IMR-90 (cell line): ENCODE measurements at regions not wholly inside any gene's neighbourhood (a gene's known extent, or its start where the extent isn't known, plus 50 kb on each side); places are given as distances from the start of the nearest gene placed in this dataset.

Source experiments
- ATAC-seq: fragments of 200-7000 bp; cut with Tn5 transposase; 2 replicates; pipeline ENCODE4 v1.9.1; 2020; ENCODE audit warnings: low read depth, mild to moderate bottlenecking, moderate library complexity
- BruUV-seq: library from RNA; stranded (reverse); fragments of 400-500 nt; replicated peaks from 2 replicates; lab custom pipeline; 2021; lab: Mats Ljungman, UMichigan
- CTCF ChIA-PET: fragments of 300-600 bp; formaldehyde crosslinking; extraction: SDS; loops from one replicate; lab custom pipeline; 2021; ENCODE audit warnings: antibody characterized with exemption; lab: Yijun Ruan, JAX
- POLR2A ChIA-PET: fragments of 300-600 bp; sonication (Branson Sonifier 250); formaldehyde crosslinking; loops from one replicate; lab custom pipeline; 2022; ENCODE audit warnings: antibody characterized with exemption; ENCODE audit not compliant: unreplicated experiment; lab: Charles Lee
- DNase-seq: peaks from one replicate; pipeline ENCODE4 v3.0.0; 2013
- H2AFZ ChIP-seq: replicated peaks from 2 replicates; pipeline ENCODE3; 2013; ENCODE audit warnings: low read length, mild to moderate bottlenecking; ENCODE audit not compliant: poor library complexity
- H2AK5ac ChIP-seq: 2 replicates; pipeline ENCODE4 v1.6.1; 2013; ENCODE audit warnings: low read depth, low read length, inconsistent platforms
- H2AK9ac ChIP-seq: replicated peaks from 2 replicates; pipeline ENCODE3; 2013; ENCODE audit warnings: mild to moderate bottlenecking, low read depth, low read length, moderate library complexity; ENCODE audit not compliant: poor library complexity
- H2BK120ac ChIP-seq: 2 replicates; pipeline ENCODE4 v1.6.1; 2013; ENCODE audit warnings: low read depth, low read length, inconsistent platforms
- H2BK15ac ChIP-seq: 3 replicates; pipeline ENCODE4 v1.6.1; 2013; ENCODE audit warnings: low read depth, low read length, inconsistent platforms
- H2BK20ac ChIP-seq: 2 replicates; pipeline ENCODE4 v1.6.1; 2013; ENCODE audit warnings: low read depth, mild to moderate bottlenecking, inconsistent platforms, low read length, moderate library complexity
- H2BK5ac ChIP-seq: 2 replicates; pipeline ENCODE4 v1.6.1; 2013; ENCODE audit warnings: mild to moderate bottlenecking, low read depth, low read length, inconsistent platforms; ENCODE audit not compliant: poor library complexity, severe bottlenecking
- H3K14ac ChIP-seq: replicated peaks from 2 replicates; pipeline ENCODE4 v1.6.1; 2013; ENCODE audit warnings: low read depth, low read length, inconsistent platforms
- H3K18ac ChIP-seq: 2 replicates; pipeline ENCODE4 v1.6.1; 2013; ENCODE audit warnings: low read depth, low read length, control low read depth
- H3K23ac ChIP-seq: 2 replicates; pipeline ENCODE4 v1.6.1; 2013; ENCODE audit warnings: low read depth, low read length, inconsistent platforms
- H3K27ac ChIP-seq: 2 replicates; pipeline ENCODE4 v1.5.1; 2013; ENCODE audit warnings: mild to moderate bottlenecking, control low read depth, low read length; ENCODE audit not compliant: insufficient read depth
- H3K27me3 ChIP-seq: 2 replicates; pipeline ENCODE4 v1.6.1; 2013; ENCODE audit warnings: low read length; ENCODE audit not compliant: control insufficient read depth, insufficient read depth
- H3K36me3 ChIP-seq: 2 replicates; pipeline ENCODE4 v1.6.1; 2013; ENCODE audit warnings: low read length, mixed read lengths; ENCODE audit not compliant: control insufficient read depth, insufficient read depth
- H3K4ac ChIP-seq: 2 replicates; pipeline ENCODE4 v1.6.1; 2013; ENCODE audit warnings: low read depth, low read length, inconsistent platforms
- H3K4me1 ChIP-seq: 2 replicates; pipeline ENCODE4 v1.6.1; 2013; ENCODE audit warnings: low read length, mixed read lengths; ENCODE audit not compliant: control insufficient read depth, insufficient read depth
- H3K4me2 ChIP-seq: 2 replicates; pipeline ENCODE4 v1.6.1; 2013; ENCODE audit warnings: low read depth, mild to moderate bottlenecking, control low read depth, low read length, moderate library complexity
- H3K4me3 ChIP-seq: 2 replicates; pipeline ENCODE4 v1.5.1; 2013; ENCODE audit warnings: low read depth, mild to moderate bottlenecking, control low read depth, low read length, moderate library complexity; ENCODE audit not compliant: insufficient read depth
- H3K56ac ChIP-seq: 2 replicates; pipeline ENCODE4 v1.6.1; 2013; ENCODE audit warnings: low read length, inconsistent platforms; ENCODE audit not compliant: insufficient read depth; ENCODE audit errors: extremely low read depth
- H3K79me1 ChIP-seq, 2 experiments: 2 replicates each; pipeline ENCODE4 v1.6.1; 2013; ENCODE audit warnings: low read length in 2 of 2, inconsistent platforms in 1 of 2, low read depth in 1 of 2
- H3K9ac ChIP-seq: 2 replicates; pipeline ENCODE4 v1.6.1; 2013; ENCODE audit warnings: low read depth, low read length, control low read depth
- H3K9me1 ChIP-seq: 2 replicates; pipeline ENCODE4 v1.6.1; 2013; ENCODE audit warnings: low read length, inconsistent platforms; ENCODE audit not compliant: insufficient read depth
- H3K9me3 ChIP-seq: 2 replicates; pipeline ENCODE4 v1.6.1; 2013; ENCODE audit warnings: low read length; ENCODE audit not compliant: control insufficient read depth, insufficient read depth
- H4K20me1 ChIP-seq: 2 replicates; pipeline ENCODE4 v1.6.1; 2013; ENCODE audit warnings: low read length, inconsistent platforms; ENCODE audit not compliant: insufficient read depth
- H4K5ac ChIP-seq: 2 replicates; pipeline ENCODE4 v1.6.1; 2013; ENCODE audit warnings: mild to moderate bottlenecking, low read depth, low read length, control low read depth
- H4K8ac ChIP-seq, 2 experiments: 2 replicates each; pipeline ENCODE4 v1.6.1; 2013; ENCODE audit warnings: low read depth in 2 of 2, low read length in 2 of 2, control low read depth in 1 of 2, inconsistent platforms in 1 of 2
- H4K91ac ChIP-seq: 2 replicates; pipeline ENCODE4 v1.6.1; 2013; ENCODE audit warnings: low read depth, low read length, inconsistent platforms; ENCODE audit not compliant: insufficient read depth
- CEBPB ChIP-seq: IDR thresholded peaks from 2 replicates; pipeline ENCODE4 v1.6.1; 2012; ENCODE audit warnings: low read depth, low read length, improper control_type of control experiment
- FOS ChIP-seq: fragments of 150-350 bp; IDR thresholded peaks from 2 replicates; pipeline ENCODE4 v1.6.1; 2016; ENCODE audit warnings: low read depth, low read length
- NFE2L2 ChIP-seq: fragments of 150-350 bp; IDR thresholded peaks from 2 replicates; pipeline ENCODE4 v1.6.1; 2016; ENCODE audit warnings: low read depth, mild to moderate bottlenecking, low read length
- POLR2A ChIP-seq: IDR thresholded peaks from 2 replicates; pipeline ENCODE4 v1.6.1; 2012; ENCODE audit warnings: mild to moderate bottlenecking, low read depth, low read length
- RCOR1 ChIP-seq: IDR thresholded peaks from 2 replicates; pipeline ENCODE4 v1.6.1; 2012; ENCODE audit warnings: mild to moderate bottlenecking, low read length, improper control_type of control experiment; ENCODE audit not compliant: insufficient replicate concordance
- USF2 ChIP-seq: fragments of 150-350 bp; IDR thresholded peaks from 2 replicates; pipeline ENCODE4 v1.6.1; 2017; ENCODE audit warnings: mild to moderate bottlenecking, antibody characterized with exemption, low read length, low read depth
- WGBS, 2 experiments: methylation state at CpG; one replicate each; pipeline versions ENCODE4 v1.1.5 to v1.1.7; 2013; ENCODE audit warnings: missing lambda C conversion rate in 2 of 2; ENCODE audit not compliant: insufficient read length in 1 of 2; ENCODE audit errors: extremely low coverage in 2 of 2; 5-methylcytosine and 5-hydroxymethylcytosine counted together
- dilution Hi-C: fragments of 300-500 bp; cut with HindIII; formaldehyde crosslinking; loops from one replicate; pipeline ENCODE4 v1.14.3; 2018; ENCODE audit warnings: low sequenced_read_pairs; ENCODE audit not compliant: unreplicated experiment
- in situ Hi-C: fragments of 300-500 bp; cut with MboI; formaldehyde crosslinking; loops from 3 replicates; pipeline ENCODE4 v1.14.3; 2019; ENCODE audit warnings: low sequenced_read_pairs, inconsistent platforms, mixed read lengths
- intact Hi-C: fragments of 100-400 bp; cut with micrococcal nuclease; formaldehyde crosslinking; loops from 2 replicates; pipeline ENCODE4 v1.10.0; 2022

- no peaks in the 10 kb centered on the region for H3K9me1 ChIP-seq
- H2BK15ac ChIP-seq, result no peak overlapping the region
- H3K36me3 ChIP-seq, result no peaks in the 10 kb centered on the region
- ChIA-PET POLR2A (no interaction called here), CTCF (no interaction called here)
- no peak overlapping the region for H2BK5ac ChIP-seq
- no peak for ATAC-seq
- peaks cover 11% of the 10 kb centered on the region for H3K9me3 ChIP-seq
- no peak overlapping the region for H3K9ac ChIP-seq
- no peaks in the 10 kb centered on the region for H3K4me1 ChIP-seq
- no peak overlapping the region for H4K5ac ChIP-seq
- no peak overlapping the region for H2AK5ac ChIP-seq
- no peaks in the 10 kb centered on the region for H3K27me3 ChIP-seq
- no peaks in the 10 kb centered on the region for H4K20me1 ChIP-seq
- no peak overlapping the region for H2BK120ac ChIP-seq
- intact Hi-C loops, result no loop called here
- TF ChIP-seq USF2 (no peak), POLR2A (no peak), CEBPB (no peak), RCOR1 (no peak), FOS (no peak), NFE2L2 (no peak)
- no peak overlapping the region for H3K27ac ChIP-seq
- H3K23ac ChIP-seq, result no peak overlapping the region
- H2AK9ac ChIP-seq, result no peak overlapping the region
- 100% methylated on average over 1 of the region's 7 CpGs; no CpG with 5 or more reads in 1 of the 2 experiments for WGBS, 2 experiments
- H2BK20ac ChIP-seq, result no peak overlapping the region
- no peak overlapping the region for H2AFZ ChIP-seq
- no peaks in the 10 kb centered on the region for H3K79me1 ChIP-seq
- no peak for DNase-seq
- no TSS peak for BruUV-seq
- H3K14ac ChIP-seq, result no peak overlapping the region
- H3K4ac ChIP-seq, result no peak overlapping the region
- in situ Hi-C loops, result no loop called here
- no peak overlapping the region for H3K4me2 ChIP-seq
- dilution Hi-C loops, result no loop called here
- H3K56ac ChIP-seq, result no peak overlapping the region
- H3K18ac ChIP-seq, result no peak overlapping the region
- no peak overlapping the region for H3K4me3 ChIP-seq
- H4K8ac ChIP-seq, result no peak overlapping the region
- H4K91ac ChIP-seq, result no peak overlapping the region
Measured at GRCh38 chr2:129059476-129059875, 740.8 kb upstream of the HS6ST1 start.
